ENCODE measurements at regions not wholly inside any gene's neighbourhood (a gene's known extent, or its start where the extent isn't known, plus 50 kb on each side); places are given as distances from the start of the nearest gene placed in this dataset.
A peak's percentile ranks its signal among the peaks of the same experiment; 100 is the strongest.

DNA sequence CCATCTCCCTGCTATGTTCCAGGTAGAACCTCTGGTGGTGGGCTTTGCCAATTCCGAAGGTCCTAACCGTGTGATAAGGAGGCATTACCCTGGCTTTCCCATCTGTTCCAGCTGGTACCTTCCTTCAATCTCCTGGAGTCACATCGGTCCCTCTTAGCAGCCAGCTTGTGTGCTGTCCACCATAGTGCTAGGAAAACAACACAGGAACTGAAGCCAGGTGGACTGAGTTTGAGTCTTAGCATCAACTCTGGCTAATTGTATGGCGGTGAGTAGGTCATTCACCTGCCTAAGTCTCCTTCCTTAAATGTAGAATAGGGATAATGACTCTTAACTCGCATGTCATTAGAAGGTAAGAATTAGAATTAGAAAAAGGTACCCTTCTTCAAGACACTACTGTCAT is 159.6 kb upstream of the E2F8 start:
- Histone ChIP-seq H3K4me3 (ENCODE audit: insufficient read depth, low read depth, low read length) (no peak overlapping the region), H2AK9ac (replicated peaks; ENCODE audit: low read depth, low read length, poor library complexity) (peak overlapping the region; percentile 6), H4K8ac (ENCODE audit: low read depth in 2 of 2, low read length in 2 of 2) (no peak overlapping the region), H2BK5ac (ENCODE audit: low read depth, low read length, poor library complexity, severe bottlenecking) (no peak overlapping the region), H4K91ac (ENCODE audit: insufficient read depth, low read depth, low read length) (no peak overlapping the region), H3K9ac (ENCODE audit: low read depth, low read length) (no peak overlapping the region), H2BK15ac (ENCODE audit: low read depth, low read length) (no peak overlapping the region; the same call in 2 of the 3 replicates), H3K14ac (replicated peaks; ENCODE audit: low read depth, low read length) (no peak overlapping the region), H2BK20ac (ENCODE audit: low read depth, low read length) (no peak overlapping the region), H4K20me1 (ENCODE audit: insufficient read depth, low read length) (no peaks in the 10 kb centered on the region), H3K9me3 (ENCODE audit: control insufficient read depth, insufficient read depth, low read length) (no peaks in the 10 kb centered on the region), H3K4ac (ENCODE audit: low read depth, low read length) (no peak overlapping the region), H3K4me1 (ENCODE audit: control insufficient read depth, insufficient read depth, low read length) (peaks cover 19% of the 10 kb centered on the region), H3K23ac (ENCODE audit: low read depth, low read length) (no peak overlapping the region), H3K36me3 (ENCODE audit: control insufficient read depth, insufficient read depth, low read length) (no peaks in the 10 kb centered on the region), H4K5ac (ENCODE audit: low read depth, low read length) (no peak overlapping the region), H3K4me2 (ENCODE audit: low read depth, low read length) (no peak overlapping the region), H3K18ac (ENCODE audit: low read depth, low read length) (no peak overlapping the region), H3K9me1 (ENCODE audit: insufficient read depth, low read length) (peaks cover 6% of the 10 kb centered on the region), H2BK120ac (ENCODE audit: low read depth, low read length) (no peak overlapping the region), H2AK5ac (ENCODE audit: low read depth, low read length) (no peak overlapping the region), H3K27ac (ENCODE audit: insufficient read depth, low read length) (no peak overlapping the region), H2AFZ (replicated peaks; ENCODE audit: low read length, poor library complexity) (peak overlapping the region; percentile 9), H3K56ac (ENCODE audit: extremely low read depth, insufficient read depth, low read length) (no peak overlapping the region), H3K27me3 (ENCODE audit: control insufficient read depth, insufficient read depth, low read length) (no peaks in the 10 kb centered on the region), H3K79me1 (ENCODE audit: low read depth in 1 of 2, low read length in 2 of 2) (no peaks in the 10 kb centered on the region)
- TF ChIP-seq SMC3 (IDR thresholded peaks at IDR 0.05; ENCODE audit: low read depth, low read length): no peak
- TF ChIP-seq, protein P1, sequence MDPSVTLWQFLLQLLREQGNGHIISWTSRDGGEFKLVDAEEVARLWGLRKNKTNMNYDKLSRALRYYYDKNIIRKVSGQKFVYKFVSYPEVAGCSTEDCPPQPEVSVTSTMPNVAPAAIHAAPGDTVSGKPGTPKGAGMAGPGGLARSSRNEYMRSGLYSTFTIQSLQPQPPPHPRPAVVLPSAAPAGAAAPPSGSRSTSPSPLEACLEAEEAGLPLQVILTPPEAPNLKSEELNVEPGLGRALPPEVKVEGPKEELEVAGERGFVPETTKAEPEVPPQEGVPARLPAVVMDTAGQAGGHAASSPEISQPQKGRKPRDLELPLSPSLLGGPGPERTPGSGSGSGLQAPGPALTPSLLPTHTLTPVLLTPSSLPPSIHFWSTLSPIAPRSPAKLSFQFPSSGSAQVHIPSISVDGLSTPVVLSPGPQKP (IDR thresholded peaks at IDR 0.05; ENCODE audit: borderline replicate concordance, low read depth, low read length): no peak
- TF ChIP-seq FOS (IDR thresholded peaks at IDR 0.05; ENCODE audit: low read depth, low read length): no peak
- no peak for TF ChIP-seq POLR2A (IDR thresholded peaks at IDR 0.05; ENCODE audit: low read depth, low read length)
- no peak for TF ChIP-seq CEBPB (IDR thresholded peaks at IDR 0.05; ENCODE audit: low read depth, low read length)
- no peak for TF ChIP-seq MAFK (IDR thresholded peaks at IDR 0.05; ENCODE audit: low read depth, low read length)
- TF ChIP-seq CTCF (conservative IDR thresholded peaks at IDR 0.05; ENCODE audit: low read depth, low read length): no peak
- TF ChIP-seq CHD1 (IDR thresholded peaks at IDR 0.05; ENCODE audit: low read depth, low read length): no peak
- no peak for TF ChIP-seq MXI1 (IDR thresholded peaks at IDR 0.05; ENCODE audit: borderline replicate concordance, low read depth, low read length)
- TF ChIP-seq RCOR1 (IDR thresholded peaks at IDR 0.05; ENCODE audit: insufficient replicate concordance, low read length): no peak
- no peak for TF ChIP-seq BHLHE40 (IDR thresholded peaks at IDR 0.05; ENCODE audit: low read depth, low read length)
- no peak for TF ChIP-seq USF2 (IDR thresholded peaks at IDR 0.05; ENCODE audit: low read depth, low read length)
- no peak for TF ChIP-seq NFE2L2 (IDR thresholded peaks at IDR 0.05; ENCODE audit: low read depth, low read length)
- TF ChIP-seq MAZ (IDR thresholded peaks at IDR 0.05; ENCODE audit: borderline replicate concordance, low read depth, low read length): no peak
- no peak for TF ChIP-seq RFX5 (IDR thresholded peaks at IDR 0.05; ENCODE audit: low read depth, low read length)
- no peak for TF ChIP-seq RAD21 (IDR thresholded peaks at IDR 0.05; ENCODE audit: low read length)
- ATAC-seq (ENCODE audit: low read depth) (no peak), DNase-seq (no peak)
- in situ Hi-C loops (cut with MboI; ENCODE audit: low sequenced_read_pairs): no loop called here
- dilution Hi-C loops (cut with HindIII; ENCODE audit: low sequenced_read_pairs, unreplicated experiment): no loop called here
- intact Hi-C loops (cut with micrococcal nuclease): no loop called here
- WGBS, 2 experiments (ENCODE audit: extremely low coverage in 2 of 2, insufficient read length in 1 of 2): 100% methylated on average over 1 of the region's 5 CpGs; no CpG with 5 or more reads in 1 of the 2 experiments
- ChIA-PET CTCF (no interaction called here), POLR2A (ENCODE audit: unreplicated experiment) (no interaction called here)
- no TSS peak for BruUV-seq (replicated peaks)
